Stimulated activated naive CD4-positive, alpha-beta T cell (primary cell): ENCODE measurements at regions not wholly inside any gene's neighbourhood (a gene's known extent, or its start where the extent isn't known, plus 50 kb on each side); places are given as distances from the start of the nearest gene placed in this dataset.

Experiments used
- DNase-seq, 6 experiments: peaks; one replicate each; lab custom pipeline; 2025; lab: John Stamatoyannopoulos, UW

GRCh38 chr2:212945526-212945925 is 205.9 kb downstream of the IKZF2 start:
- DNase-seq, result no peak

GRCh38 chr2:212943351-212943750 is 208.1 kb downstream of the IKZF2 start:
- DNase-seq, result no peak

GRCh38 chr2:212941361-212941760 is 210.1 kb downstream of the IKZF2 start:
- no peak for DNase-seq

- DNase-seq, result no peak
These were observed 210.6 kb downstream of the IKZF2 start for GRCh38 chr2:212940816-212941215.

GRCh38 chr2:212939777-212940531 is 211.5 kb downstream of the IKZF2 start:
- no peak for DNase-seq

GRCh38 chr2:212938144-212938793 is 213.1 kb downstream of the IKZF2 start:
- no peak for DNase-seq

- DNase-seq, result no peak
These were observed 214.8 kb downstream of the IKZF2 start for GRCh38 chr2:212936572-212936971.

- DNase-seq, result no peak
These were observed 215.7 kb downstream of the IKZF2 start for GRCh38 chr2:212935752-212936151.

- DNase-seq, result no peak
These were observed 220.1 kb downstream of the IKZF2 start for GRCh38 chr2:212931271-212931670.

- DNase-seq, result no peak
These were observed 220.7 kb downstream of the IKZF2 start for GRCh38 chr2:212930556-212931260.

- DNase-seq, result no peak
These were observed 221.4 kb downstream of the IKZF2 start for GRCh38 chr2:212929971-212930370.

- DNase-seq, result no peak
These were observed 222.3 kb downstream of the IKZF2 start for GRCh38 chr2:212929116-212929515.

GRCh38 chr2:212928681-212929080 is 222.7 kb downstream of the IKZF2 start:
- DNase-seq, result no peak

- no peak for DNase-seq
These were observed 224.5 kb downstream of the IKZF2 start for GRCh38 chr2:212926940-212927339.

GRCh38 chr2:212923393-212923792 is 228.0 kb downstream of the IKZF2 start:
- no peak for DNase-seq

GRCh38 chr2:212922701-212923100 is 228.7 kb downstream of the IKZF2 start:
- no peak for DNase-seq

GRCh38 chr2:212921711-212922110 is 229.7 kb downstream of the IKZF2 start:
- no peak for DNase-seq

GRCh38 chr2:212921061-212921460 is 230.4 kb downstream of the IKZF2 start:
- no peak for DNase-seq

- DNase-seq, result no peak
These were observed 232.2 kb downstream of the IKZF2 start for GRCh38 chr2:212919238-212919637.

GRCh38 chr2:212918336-212918735 is 233.1 kb downstream of the IKZF2 start:
- no peak for DNase-seq

- no peak for DNase-seq
These were observed 236.2 kb downstream of the IKZF2 start for GRCh38 chr2:212915121-212915782.

GRCh38 chr2:212914392-212914791 is 237.0 kb downstream of the IKZF2 start:
- DNase-seq, result no peak
